Activated CD4-positive, alpha-beta T cell treated with anti-CD3 and anti-CD28 coated beads, Interleukin-2, amount 50 U/mL, for 48 hours (primary cell): ENCODE measurements at regions not wholly inside any gene's neighbourhood (a gene's known extent, or its start where the extent isn't known, plus 50 kb on each side); places are given as distances from the start of the nearest gene placed in this dataset.
"Not testable (repeated sequence)": the region's sequence is repeated elsewhere in the genome, so short reads cannot be mapped to it uniquely, and the experiment has no call there.

ENCODE experiments used
- DNase-seq, 2 experiments: peaks; one replicate each; pipeline ENCODE4 v3.0.0-alpha.2; 2020

DNA sequence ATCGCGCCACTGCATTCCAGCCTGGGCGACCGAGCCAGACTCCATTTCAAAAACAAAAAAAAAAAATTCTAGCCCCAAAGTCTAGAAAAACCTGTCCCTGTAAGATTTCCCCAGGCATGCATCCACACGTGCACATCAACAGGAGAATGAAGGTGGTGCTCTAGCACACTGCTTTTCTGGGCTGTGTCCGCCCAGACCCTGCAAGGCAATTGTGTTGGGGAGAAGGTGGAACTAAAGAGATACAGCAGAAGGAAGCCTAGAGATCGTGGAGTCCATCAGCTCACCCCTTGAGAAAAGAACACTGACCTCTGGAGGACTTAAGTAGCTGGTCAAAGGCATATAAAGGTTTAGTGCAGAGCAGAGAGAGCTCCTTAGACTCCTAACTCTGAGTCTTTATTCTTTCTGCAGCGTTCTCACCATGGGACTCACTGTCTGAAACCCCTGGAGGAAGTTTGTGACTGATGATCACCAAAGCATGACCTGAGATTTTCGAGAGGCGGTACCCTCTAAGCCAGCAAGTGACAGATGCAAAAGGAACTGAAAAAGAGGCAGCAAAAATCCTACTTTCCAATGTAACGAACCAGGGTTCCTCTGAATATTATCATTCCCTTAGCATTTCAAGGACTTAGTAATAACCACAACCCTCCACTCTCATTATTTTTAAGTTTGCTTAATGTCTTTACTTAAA lies 179.8 kb downstream of the MEX3B start:
- no peak for DNase-seq

DNA sequence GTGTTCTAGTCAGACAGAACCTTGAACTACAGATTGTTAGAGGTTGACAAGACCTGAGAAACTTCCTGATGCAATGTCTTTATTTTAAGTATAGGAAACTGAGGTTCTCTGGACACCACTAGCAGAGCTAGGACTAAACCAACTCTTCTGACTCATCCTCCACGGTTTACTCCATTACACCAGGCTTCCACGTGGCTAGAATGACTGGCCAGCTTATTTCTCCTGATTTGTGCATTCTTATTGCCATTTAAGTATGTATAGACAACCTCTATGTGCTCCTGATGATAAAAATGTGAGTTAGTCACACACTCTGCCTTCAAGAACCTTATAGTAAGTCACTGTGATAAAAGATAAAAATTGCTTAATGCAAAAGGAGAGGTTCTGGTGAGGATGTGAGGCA lies 182.7 kb downstream of the MEX3B start:
- DNase-seq = no peak

DNA sequence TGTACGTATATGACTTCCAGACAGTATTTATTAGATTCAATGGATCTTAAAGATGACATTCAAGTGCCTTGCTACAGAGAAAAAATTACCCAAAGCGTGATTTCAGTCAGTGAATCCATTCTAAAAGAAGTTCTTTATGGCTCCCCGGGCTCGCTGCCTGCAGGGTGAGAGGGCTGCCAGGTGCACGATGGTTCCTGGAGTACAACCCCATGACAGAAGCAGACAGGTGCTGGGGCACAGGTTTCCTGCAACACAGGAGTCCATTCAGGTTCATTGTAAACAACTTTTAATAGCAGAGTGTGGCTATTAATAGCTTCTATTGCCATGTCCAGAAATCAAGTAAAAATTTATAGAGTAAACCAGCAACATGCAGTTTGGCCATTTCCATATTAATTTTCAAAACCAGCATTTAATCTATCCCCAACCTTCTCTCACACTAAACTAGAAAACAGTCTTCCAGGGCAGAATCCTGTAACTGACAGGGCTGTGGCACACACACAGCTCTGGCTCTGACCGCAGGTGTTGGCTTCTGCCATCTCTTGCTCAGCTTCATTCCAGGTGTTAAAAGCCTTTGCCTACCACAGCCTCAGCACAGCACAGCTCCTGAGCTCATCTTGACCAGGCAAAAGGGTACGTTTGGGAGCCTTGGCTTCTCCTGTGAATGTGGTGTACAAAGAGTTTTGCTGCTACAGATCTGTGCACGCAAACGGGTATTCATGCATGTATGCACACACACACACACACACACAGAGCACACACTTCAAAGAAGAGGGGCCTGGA lies 185.9 kb downstream of the MEX3B start:
- no peak for DNase-seq

DNA sequence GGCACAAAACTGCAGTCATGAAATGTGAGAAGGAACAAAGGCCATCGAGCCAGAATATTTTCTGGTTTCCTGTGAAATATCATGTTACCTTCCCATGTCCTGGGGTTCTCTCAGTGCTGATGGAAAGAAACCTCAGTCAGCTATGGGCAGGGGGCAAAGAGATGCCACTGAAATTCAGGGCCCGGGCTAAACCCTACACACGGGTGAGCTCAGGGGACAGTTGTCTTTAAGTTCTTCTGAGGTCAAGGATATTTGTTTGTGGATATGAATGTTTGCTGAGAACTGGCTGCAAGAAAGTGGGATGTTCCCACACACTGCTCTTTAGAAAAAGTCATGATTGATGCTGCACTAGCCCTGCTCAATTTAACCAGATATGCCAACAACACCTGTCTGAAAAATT lies 187.2 kb downstream of the MEX3B start:
- DNase-seq = no peak

DNA sequence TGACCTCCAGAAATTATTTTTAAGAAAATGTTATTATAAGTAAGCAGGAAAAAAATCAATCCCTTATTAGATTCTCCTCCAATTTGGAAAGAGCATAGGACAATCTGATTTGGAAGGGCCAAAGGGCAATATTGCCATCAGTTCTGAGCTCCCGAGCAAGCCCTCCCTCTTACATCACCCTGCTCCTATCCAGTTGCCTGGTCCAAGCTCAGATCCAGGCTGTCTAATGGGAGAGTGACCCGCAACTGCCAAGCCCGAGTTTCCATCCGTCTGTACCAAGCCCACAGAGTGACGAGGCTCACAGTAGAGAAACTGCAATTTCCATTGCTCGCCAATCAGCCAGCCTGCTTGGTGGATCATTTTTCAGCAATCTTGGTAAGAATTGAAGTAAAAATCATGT lies 187.7 kb downstream of the MEX3B start:
- no peak for DNase-seq

DNA sequence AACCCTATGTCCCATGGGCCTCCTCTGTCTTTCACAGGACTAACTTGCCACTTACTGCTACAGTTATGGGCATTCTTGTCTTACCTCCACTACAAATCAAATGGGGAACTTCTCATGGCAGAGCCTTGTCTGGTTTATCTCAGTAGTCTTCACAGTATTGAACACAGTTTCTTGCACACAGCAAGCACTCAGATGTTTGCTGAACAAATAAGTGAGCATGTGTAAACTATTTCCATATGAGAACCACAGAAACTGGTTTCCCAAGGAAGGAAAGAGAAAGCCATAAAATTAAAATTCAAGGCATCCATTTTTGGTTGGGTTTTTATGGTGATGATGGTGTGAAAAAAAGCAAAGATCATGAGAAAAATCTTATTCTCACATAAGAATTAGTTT lies 189.2 kb downstream of the MEX3B start:
- no peak for DNase-seq

DNA sequence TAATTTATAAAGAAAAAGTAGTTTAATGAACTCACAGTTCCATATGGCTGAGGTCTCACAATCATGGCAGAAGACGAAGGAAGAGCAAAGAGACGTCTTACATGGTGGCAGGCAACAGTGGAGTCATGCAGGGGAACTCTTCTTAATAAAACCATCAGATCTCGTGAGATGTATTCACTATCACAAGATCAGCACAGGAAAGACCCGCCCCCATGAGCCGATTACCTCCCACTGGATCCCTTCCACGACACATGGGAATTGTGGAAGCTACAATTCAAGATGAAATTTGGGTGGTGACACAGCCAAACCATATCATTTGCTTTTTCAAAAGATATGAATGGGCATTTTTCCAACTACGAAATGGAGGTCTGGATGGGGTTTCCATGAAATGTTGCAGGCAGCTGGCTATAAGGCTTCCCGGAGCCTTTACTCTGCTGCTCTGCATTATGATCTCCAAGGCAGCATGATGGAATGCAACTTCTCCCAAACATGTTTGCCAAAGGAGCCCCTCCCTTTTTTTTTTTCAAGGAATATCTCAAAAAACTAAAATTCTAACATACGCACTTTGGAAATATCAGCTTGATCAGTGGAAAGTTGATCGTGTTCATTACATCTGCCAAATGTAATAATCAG lies 189.7 kb downstream of the MEX3B start:
- DNase-seq = no peak

DNA sequence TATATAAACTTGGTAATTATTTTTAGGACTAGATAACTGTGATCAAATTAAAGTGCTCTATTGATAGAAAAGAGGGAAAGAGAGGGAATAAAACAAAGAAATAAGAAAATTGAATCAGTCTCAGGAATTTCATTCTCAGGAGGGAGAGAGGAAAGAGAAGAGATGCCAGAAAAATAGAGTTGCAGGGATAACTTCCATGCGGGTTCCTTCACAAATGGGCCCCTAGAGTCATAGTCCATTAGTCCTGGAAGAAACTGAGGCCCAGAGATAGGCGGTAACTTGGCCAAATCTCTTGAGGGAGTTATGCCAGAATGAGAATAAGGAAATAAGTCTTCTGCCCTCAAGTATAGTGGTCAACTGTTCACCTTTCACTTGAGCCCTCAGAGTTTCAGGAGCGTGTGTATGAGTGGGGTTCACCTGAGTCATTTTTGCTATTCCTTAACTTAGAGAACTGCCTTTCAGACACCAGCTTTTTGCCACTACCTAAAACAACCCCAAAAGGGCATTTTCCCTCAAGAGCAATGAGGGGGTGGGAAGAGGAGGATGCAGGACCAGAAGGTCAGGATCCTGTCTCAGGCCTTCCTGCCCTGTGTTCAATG lies 192.6 kb downstream of the MEX3B start:
- DNase-seq = no peak

DNA sequence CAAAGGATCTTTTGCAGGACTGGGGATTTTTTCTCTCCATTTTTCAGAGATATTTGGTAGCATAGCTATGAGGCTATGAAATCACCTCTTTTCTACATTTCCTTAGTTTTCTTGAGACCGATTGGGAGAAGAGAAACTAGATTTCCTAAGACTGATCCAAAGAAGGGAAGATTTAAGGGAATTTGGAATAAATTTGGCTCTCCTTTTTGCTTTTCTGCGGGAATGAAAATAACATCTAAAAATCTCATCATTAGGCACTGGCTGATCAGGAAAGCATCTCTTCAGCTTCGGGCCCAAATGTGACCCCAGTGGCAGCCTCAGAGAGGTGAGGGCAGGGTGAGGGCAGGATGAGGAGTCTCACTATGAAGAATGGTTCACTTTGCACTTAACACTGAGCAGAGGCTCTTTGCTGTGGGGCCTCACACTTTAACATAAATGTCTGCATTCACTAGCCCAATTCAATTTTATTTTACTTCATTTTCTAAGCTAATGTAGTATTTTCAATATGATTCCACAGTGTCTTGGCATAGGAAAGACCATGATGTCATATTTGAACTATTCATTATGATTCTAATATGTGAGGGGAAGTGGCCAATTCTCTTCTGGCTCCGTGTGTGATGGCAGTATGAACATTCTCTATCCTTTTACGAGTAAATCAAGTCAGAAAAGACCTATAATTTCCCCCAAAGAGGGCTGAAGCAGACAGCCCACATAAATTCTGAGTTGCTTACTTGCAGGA lies 193.2 kb downstream of the MEX3B start:
- DNase-seq = no peak

DNA sequence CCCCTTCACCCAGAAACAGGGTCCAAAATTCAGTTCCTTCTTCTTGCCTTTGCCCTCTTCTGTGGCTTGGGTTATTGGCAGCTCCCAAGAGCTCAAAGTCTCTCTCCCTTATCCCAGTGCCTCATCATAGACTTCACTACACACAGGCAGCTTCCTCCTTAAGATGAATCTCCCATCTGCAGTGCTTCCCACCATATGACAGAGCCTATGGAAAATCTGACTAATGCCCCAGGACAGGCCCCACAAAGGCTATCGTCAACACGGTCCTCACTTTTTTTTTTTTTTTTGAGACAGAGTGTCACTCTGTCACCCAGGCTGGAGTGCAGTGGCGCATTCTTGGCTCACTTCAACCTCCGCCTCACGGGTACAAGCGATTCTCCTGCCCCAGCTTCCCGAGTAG lies 194.1 kb downstream of the MEX3B start:
- DNase-seq = no peak

DNA sequence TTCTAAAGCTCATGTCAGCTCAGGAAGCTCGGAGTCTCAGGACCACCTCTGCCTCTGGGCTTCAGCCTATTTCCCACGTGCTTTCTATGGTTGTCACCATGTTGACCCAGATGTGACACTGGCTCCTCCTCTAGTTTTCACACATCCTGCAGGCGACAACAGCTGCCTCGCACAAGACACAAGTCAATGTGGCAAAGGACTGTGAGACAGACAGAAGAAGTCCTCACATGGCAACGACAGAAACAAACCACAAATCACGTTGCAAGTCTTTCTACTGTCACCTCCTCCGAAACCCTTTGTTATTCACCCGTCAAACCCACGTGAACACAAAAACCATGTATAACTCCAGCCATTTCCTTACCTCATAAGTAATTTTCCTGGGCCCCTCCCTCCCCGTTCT lies 194.5 kb downstream of the MEX3B start:
- DNase-seq = no peak

DNA sequence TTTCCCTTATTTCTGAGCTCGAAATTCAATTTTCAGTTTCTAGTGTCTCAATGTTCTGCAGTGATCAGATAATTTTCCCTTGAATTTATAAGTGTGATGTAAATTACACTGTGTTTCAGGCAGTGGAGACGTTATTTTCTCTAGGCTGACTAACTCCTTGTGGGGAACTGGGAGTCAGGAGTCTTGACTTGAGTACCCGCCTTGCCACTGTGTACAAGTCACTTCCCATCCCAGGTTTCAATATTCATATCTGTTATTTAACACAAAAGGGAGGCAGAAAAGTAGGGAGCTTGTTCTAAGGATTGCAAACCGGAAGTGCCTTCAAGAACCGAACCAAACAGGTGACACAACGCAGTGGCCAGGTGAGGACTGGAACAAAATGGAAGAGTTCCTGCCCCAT lies 196.5 kb downstream of the MEX3B start:
- DNase-seq = no peak

DNA sequence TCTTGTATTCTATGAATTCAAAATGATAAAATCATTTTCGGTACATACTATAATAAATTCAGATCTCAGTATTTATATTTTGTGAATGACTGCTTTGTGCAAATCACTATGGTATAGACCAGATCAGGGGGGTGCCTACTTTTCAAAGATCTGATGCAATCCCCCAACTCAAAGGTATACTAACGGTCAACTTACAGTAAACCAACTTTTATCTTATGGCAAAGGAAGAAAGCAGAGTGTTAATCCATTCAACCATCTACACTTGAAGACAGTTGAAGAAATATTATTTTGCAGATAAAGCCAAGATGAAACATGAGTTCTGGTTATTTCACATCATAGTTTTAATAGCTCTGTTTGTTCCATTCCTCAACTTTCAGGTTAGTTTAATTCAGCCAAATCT lies 197.1 kb downstream of the MEX3B start:
- DNase-seq = no peak

DNA sequence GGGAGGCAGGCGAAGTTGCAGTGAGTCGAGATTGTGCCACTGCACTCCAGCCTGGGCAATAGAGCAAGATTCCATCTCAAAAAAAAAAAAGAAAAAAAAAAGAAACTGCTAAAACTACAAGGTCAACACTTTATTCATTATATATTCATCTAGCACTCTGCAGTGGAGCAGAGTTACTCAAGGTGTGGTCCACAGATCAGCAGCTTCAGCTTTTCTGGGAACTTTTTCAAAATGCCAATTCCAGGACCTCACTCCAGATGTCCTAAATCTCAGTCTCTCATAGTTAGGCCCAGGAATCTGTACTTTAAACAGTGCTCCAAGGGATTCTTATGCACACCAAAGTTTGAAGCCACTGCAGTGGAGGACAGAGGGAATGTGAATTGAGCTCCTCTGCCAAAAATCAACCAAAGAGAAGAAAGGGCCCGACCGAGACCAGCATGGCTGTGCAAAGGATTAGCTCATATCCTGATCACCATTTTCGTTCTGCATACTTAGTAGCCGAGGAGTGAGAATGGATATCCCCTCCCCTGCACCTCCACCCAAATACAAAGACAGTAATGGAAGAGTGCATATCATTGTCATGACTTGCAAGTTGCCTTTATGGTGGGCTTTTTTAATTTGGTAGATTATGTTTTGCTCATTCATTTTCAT lies 201.9 kb downstream of the MEX3B start:
- no peak for DNase-seq

DNA sequence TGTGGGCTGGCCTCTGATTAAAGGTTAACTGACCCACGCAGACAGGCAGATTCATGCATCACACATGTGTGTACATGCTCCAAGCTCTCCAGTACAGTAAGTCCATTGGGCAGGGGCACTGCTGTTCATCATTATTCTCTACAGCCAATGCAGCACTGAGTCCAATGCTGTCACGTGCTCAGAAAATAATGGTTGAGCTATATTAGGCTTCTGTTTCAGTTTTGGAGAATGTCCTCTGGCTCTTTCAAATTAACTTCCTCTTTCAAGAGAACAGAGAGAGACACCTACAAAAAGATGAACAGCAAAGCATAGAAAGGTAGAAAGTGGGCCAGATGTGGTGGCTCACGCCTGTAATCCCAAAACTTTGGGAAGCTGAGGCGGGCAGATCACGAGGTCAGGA lies 202.6 kb downstream of the MEX3B start:
- no peak for DNase-seq

DNA sequence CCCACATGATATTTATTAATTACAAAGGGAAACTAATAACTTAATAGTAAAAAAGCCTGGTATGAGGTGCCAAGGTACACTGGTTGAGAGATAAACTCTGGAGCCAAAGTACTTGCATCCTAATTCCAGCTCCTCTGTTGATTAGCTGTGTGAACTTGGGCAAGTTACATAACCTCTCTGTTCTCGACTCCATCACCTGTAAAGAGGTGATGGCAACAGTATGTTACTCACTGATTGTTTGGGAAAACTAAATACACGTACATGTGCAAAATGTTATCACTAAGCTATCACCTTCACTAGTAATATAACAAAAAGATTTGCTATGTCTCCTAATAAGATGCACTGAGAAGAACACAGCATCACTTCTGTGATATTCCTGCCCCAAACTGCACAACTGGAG lies 206.4 kb downstream of the MEX3B start:
- DNase-seq = no peak

DNA sequence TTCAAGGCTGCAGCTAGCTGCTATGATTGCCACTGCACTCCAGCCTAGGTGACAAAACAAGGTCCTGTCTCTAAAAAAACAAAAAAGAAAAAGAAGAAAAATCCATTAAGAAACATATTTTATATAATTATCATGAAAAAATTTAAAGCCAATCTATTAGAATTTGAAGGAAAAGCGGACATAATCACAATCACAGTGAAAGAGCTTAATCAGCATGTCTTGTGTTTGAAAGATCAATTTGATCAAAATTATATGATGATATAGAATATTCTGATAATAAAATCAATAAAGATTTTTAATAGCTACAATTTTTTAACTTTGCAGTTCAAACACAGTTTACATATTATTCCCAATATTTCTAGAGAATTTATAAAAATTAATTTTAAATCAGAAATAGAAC lies 210.1 kb downstream of the MEX3B start:
- no peak for DNase-seq

DNA sequence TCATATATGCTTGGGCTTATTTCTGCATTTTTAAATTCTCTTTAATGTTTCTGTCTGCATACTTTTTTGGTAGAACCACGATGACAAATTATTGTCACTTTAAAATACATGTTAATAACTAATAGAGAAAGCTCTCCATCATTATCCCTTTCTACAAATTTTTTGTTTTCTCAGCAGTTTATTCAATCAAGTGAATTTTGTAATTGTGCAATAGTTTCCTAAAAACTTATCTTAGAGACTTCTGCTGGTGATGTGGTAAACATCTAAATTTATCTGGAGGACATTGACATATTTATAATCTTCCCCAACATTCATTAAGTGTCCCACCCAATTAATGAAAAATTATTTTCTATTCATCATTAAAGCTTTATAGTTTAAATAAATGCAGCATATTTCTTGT lies 215.3 kb downstream of the MEX3B start:
- no peak for DNase-seq

DNA sequence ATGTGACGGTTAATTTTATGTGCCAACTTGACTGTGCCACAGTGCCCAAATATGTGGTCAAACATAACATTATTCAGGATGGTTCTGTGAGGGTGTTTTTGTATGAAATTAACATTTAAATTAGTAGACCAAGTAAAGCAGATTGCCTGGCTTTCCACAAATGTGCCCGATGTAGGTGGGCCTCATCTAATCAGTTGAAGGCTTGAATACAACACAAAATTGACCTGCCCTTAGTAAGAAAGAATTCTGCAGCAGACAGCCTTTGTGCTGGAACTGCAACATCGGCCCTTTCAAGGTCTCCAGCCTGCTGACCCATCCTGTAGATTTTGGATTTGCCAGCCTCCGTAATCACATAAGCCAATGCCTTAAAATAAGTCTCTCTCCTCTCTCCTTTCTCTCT lies 215.9 kb downstream of the MEX3B start:
- DNase-seq = no peak

DNA sequence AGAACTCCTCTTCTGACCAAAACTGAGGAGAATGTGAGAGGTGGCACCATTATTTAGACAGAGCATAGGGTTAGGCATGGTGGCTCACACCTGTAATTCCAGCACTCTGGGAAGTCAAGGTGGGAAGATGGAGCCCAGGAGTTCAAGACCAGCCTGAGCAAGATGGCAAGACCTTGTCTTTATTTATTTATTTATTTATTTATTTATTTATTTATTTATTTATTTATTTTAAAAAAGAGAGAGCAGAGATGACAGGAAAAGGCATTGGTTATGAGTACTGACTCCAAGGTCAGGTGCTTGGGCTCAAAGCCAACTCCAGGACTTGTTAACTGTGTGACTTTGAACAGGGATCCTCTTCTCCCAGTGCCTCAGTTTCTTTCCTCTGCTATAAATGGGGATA lies 217.7 kb downstream of the MEX3B start:
- no peak for DNase-seq

DNA sequence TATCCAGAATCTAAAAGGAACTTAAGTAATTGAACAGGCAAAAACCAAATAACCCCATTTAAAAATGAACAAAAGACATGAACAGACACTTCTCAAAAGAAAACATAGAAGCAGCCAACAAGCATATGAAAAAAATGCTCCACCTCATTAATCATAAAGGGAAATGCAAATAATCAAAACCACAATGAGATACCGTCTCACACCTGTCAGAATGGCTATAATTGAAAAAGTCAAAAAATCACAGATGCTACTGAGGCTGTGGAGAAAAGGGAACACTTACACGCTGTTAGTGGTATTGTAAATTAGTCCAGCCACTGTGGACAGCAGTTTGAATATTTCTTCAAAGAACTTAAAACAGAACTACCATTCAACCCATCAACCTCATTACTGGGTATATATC lies 220.7 kb downstream of the MEX3B start:
- no peak for DNase-seq

DNA sequence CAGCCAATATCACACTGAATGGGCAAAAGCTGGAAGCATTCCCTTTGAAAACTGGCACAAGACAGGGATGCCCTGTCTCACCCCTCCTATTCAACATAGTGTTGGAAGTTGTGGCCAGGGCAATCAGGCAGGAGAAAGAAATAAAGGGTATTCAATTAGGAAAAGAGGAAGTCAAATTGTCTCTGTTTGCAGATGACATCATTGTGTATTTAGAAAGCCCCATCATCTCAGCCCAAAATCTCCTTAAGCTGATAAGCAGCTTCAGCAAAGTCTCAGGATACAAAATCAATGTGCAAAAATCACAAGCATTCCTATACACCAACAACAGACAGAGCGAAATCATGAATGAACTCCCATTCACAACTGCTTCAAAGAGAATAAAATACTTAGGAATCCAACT lies 223.2 kb downstream of the MEX3B start:
- DNase-seq = not testable (repeated sequence)
